Left ventricle myocardium superior (tissue), 1 donor: ENCODE measurements at regions not wholly inside any gene's neighbourhood (a gene's known extent, or its start where the extent isn't known, plus 50 kb on each side); places are given as distances from the start of the nearest gene placed in this dataset.

ENCODE experiments used
- ATAC-seq: fragments of 200-7000 bp; cut with Tn5 transposase; one replicate; pipeline ENCODE4 v1.9.1; 2020; ENCODE audit warnings: mild to moderate bottlenecking, moderate library complexity
- DNase-seq: peaks from one replicate; pipeline ENCODE4 v3.0.0-alpha.2; 2020
- intact Hi-C: fragments of 100-400 bp; cut with micrococcal nuclease; formaldehyde crosslinking; loops from one replicate; pipeline ENCODE4 v1.11.0; 2022
- donor health status: DM: no; HTN: yes; CAD: no; lungs with severe emphysema.

DNA sequence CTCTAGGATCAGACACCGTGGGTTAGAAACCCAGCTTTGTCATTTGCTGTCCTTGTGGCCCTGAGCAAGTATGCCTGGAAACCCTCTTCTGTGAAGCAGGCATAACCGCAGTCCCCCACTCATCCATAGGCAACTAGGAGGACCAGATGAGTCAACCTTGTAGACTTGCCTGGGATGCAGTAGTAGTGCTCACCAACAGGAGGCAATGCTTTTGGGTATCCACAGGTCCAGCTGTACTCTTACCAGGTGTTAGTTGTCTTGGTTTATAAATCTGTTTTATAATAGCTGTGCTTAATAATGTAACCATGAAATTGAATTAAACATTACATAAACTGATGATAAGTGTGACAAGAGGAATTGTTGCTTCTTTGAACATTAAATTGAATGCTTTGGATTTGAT, 389.3 kb downstream of the IL20RB start:
- DNase-seq = no peak
- intact Hi-C loops = no loop called here
- no peak for ATAC-seq

DNA sequence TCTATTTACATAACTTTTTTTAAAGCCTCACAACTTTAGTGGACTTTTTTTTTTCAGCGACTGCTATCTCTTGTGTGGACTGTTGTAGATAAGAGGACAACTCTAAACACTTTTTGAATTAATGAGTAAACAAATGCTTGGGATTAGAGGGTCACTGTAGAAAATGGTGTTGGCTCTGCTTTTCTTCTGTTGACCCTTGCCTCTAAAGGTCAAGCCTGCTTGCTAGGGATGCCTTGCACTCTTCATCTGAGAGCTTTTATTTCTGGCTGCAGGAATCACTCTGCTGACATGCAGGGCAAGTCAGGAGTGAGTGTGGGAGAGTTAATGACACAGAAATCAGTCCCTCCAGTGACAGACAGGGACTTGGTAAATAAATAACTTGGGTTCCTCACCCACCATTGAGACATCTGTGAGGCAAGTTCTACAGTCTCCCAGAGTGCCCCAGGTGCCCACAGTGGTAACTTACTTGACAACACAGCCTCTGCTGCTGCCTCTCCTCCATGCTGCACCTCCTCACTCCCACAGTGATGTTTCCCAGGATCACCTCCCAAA, 390.1 kb downstream of the IL20RB start:
- ATAC-seq = no peak
- no peak for DNase-seq
- intact Hi-C loops = no loop called here

DNA sequence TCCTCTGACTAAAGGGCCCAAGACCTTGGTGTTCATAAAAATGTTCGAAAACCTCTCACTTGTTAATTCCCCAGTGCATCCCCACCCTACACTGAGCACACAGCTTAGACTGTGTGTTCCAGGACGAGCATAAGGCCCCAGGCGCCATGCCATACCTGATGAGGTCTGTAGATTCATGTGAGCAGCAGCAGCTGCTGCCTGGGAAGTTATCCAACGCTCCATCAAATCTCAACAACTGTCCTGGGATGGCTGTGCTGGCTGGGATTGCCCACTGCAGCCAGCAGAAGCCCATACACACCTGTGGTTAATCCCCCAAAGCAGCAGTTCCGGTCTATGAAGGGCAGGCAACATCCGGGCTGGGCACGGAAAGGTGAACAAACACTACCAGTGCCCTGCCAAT, 391.2 kb downstream of the IL20RB start:
- ATAC-seq (no peak), DNase-seq (peak; percentile 26)
- intact Hi-C loops = no loop called here

DNA sequence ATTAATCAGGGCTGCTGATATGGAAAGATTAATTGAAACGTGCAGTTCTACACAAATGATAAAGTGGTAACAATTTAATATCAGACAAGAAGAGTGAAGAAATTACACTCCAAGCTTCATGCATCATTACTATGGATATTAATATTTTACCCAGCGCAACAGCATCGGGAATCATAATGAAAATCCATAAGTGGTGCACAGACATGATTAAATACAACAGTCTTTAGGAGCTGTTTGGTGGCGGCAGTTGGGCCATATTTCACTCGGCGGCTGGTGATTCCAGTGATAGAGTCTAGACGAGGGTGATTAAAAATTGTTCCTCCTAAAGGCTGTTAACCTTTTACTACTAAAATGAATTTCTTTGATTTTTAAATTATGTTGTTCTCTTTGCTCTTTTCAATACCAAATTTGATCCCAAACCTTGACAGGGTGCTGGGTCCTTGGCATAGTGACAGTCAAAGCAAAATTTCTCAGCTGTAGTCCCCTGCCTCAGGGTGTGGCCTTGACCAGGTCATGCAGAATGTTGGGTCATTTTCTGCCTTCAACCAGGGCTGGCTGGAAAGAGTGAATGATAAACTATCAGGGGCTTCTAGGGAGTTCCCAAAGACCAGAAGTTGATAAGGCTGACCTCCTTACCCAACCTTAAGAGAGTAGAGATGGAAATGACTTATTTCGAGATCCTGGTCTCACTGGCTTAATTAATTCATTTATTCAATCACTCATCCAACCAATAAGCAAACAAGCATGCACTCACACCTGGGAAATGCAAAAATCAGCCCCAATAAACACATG, 392.0 kb downstream of the IL20RB start:
- intact Hi-C loops = no loop called here
- no peak for DNase-seq
- no peak for ATAC-seq

DNA sequence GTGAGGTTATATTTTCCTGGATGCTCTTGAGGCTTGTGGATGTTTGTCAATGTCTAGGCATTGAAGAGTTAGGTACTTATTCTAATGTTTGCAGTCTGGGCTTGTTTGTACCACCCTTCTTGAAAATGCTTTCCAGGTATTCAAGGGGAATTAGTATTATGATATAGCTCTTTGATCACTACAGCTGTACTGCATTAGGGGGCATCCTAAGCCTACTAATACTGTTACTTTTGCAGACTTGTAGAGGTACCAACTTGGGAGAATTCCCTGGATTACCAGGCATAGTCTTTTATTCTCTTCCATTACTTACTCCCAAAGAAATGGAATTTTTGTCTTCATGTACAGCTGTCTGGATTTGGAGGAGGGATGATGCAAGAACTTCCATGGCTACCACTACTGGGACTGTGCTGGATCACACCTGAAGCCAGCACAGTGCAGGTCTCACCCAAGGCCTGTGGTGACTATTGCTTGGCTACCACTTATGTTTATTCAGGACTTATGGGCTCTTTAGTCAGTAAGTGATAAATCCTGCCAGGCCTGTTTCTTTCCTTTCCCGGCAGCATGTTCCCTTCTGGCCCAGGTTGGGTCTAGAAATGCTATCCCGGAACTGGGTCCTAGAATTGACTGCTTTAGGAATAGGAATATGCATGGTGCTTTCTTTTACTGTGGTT, 402.9 kb downstream of the IL20RB start:
- DNase-seq (no peak), ATAC-seq (no peak)
- intact Hi-C loops = no loop called here

DNA sequence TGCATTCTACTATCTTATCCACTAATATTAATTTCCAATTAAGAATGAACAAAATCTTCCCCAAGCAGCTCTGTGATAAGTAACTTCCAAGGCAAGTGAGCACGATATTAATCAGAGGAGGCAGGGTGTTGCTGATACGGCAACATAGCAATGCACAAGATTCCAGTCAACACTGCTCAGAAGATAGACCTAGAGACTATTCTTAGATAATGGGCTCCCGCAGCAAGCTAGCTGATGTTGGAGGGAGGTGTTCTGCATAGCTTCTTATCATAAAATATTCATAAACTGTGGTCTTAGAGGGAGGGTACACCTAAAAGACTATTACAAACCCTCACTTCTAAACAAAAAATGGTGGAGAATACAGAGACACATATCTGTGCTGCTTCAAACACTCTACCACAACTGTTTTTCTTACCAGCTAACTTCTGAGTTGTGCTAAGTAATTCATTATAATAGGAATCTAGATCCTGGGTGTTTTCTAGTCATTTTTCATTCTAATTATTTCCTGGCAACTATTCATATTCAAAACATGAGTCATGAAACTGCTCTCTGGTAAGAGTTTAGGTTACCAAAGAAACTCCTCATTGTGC, 382.0 kb upstream of the SOX14 start:
- ATAC-seq (no peak), DNase-seq (no peak)
- intact Hi-C loops = no loop called here

DNA sequence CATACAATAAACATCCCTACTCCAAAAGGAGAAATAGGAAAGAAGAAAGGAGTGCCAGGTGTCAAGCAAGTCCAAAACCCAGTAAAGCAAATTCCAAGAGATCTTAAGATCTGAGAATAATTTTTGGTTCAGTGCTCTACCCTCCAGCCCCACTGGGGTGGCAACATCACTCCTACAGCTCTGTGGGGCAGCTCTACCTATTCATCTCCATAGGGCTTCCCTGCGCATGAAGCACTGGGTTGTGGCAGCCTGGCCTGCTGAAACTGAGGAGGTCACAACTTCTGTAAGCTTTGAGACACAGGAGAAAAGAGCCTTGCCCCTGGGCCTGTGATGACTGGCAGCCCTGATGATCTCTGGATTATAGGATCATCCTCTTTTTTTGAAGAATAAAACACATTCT, 378.2 kb upstream of the SOX14 start:
- DNase-seq (no peak), ATAC-seq (no peak)

DNA sequence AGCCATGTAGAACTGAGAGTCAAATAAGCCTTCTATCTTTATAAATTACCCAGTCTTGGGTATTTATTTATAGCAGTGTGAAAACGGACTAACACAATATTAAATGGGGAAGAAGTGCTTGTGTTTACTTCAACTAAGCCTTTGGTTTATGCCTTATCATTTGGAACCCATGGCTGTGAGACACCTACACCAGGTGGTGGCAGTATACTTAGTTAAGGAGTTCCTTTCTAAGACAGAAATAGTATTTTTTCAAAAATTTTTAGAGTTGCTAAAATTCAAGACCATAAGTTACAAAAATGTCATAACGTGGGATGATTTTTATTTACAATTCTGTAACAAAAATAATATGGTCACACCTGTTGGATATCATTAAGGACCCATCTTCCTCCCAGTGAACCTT, 354.5 kb upstream of the SOX14 start:
- DNase-seq (no peak), ATAC-seq (no peak)
- intact Hi-C loops = no loop called here

More for the DNA sequence above, 378.2 kb upstream of the SOX14 start:
- intact Hi-C loops = no loop called here

DNA sequence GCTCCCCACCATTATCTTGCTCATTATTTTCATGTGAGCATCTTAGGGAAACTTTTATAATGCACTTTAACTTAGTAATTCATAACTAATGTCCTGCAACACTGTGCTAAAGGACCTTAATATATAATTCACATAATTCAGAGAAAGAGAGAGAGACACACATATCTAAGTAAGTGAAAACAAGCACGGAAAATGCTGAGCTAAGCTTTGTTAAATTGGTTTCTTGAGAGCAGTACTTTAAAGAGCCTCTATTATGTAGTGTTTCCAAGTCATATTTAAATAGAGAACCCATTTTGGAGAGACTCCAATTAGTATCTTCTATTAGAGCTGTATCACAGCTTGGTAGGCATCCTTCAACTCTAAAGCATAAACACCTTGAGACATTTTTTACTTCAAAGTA, 354.1 kb upstream of the SOX14 start:
- intact Hi-C loops = no loop called here
- ATAC-seq (no peak), DNase-seq (no peak)

DNA sequence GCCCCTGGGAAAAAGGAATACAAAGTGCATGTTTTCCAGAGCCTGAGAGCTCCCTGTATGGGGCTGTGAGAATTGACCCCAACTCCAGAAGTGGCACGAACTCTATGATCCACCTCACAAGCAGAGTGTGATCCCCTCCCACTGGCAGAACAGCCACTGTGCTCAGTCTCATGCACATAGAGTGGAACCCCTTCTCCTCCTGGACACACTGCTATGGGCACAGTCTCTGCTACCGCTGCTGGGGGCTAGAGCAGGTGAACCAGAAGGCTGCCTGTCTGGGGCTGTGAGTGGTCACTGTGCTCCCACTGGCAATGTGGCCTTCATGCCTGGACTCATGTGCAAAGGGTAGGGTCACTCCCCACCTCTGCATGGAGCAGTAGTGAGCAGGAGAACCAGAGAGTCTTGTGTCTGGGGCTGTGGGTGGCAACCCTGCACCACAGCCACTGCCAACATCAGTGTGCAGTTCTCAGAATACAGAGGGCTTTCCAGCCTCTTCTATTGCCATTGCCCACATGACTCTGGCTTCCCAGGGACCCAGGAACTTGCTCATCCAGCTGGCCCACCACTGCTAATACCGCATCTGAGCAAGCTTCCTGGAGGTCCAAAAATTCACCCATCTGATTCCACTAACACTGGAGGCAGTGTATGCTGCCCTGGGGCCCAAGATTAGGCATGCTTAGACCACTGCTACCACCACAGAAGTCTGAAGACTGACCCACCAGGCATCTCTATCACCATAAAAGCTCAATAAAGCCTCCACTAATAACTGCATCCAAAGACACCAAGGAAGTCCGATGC, 343.7 kb upstream of the SOX14 start:
- intact Hi-C loops = no loop called here
- ATAC-seq = no peak
- no peak for DNase-seq

DNA sequence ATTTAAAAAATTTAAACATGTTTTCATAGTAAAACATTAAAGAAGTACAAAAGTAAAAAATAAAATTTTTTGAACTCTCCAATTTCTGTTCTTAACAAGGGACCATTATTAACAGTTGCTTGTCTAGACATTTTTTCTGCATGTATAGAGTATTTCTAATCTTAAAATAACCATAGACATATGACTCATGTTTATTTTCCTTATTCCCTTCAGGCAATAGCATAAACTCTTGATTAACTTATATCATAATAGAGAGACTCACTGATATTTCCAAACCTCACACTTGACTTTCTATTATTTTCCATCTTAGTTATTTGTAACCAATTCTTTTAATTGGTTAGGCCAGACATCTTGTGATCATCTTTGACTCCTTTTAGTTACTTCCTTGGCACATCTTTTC, 325.6 kb upstream of the SOX14 start:
- DNase-seq = no peak
- ATAC-seq = no peak
- intact Hi-C loops = no loop called here

DNA sequence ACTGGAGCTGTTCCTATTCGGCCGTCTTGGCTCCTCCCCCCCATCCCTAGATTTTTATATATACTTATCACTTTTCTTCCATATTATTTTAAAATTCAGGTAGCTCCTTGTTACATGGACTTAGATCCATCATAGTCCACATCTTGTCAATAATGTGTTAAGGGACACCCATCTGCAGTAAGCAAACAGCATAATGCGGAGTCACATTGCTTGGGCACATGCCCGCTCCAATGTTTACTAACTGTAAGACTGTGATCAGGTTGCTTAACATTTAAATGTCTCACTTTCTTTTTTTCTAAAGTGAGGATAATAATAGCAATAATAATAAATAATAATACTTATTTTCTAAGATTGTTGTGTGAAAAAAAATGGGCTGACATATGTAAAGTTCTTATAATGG, 303.2 kb upstream of the SOX14 start:
- no peak for DNase-seq
- intact Hi-C loops = no loop called here
- ATAC-seq = no peak

DNA sequence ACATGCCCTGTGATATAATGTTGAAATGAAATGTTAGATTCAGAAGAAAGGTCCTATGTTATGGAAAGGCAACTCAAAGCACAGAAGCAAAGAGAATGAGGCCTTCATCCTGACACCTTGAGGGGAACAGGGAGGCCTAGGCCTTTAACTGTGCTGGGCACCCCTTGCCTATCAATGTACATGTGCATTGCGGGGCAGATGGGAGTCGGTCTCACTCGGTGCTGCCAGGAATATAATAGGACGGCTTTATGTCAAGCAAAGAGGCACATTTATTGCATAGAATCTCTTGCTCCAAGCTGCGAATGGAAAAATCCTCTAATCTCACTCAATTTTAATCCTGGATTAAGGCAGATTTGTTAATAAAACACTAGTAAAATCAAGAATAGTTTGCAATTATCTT, 301.0 kb upstream of the SOX14 start:
- intact Hi-C loops = no loop called here
- DNase-seq (no peak), ATAC-seq (no peak)

DNA sequence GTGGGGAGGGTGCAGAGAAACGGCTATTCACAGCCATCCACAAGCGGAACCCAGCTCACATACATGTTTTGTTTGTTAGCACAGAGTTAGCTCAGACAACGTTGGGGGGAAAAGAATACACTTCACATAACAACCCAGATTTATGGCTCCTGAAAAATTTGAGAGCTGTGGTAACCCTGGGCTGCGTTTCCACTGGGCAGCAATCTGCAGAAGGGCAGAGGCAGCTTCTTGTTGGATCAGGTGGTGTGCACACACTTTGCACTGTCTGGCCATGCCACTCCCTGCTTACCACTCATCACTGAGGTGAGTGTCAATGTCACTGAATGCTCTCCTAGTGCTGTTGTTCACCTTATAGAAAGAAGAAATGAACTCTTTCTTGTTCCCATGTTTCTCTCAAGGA, 299.8 kb upstream of the SOX14 start:
- DNase-seq (no peak), ATAC-seq (no peak)
- intact Hi-C loops = no loop called here

DNA sequence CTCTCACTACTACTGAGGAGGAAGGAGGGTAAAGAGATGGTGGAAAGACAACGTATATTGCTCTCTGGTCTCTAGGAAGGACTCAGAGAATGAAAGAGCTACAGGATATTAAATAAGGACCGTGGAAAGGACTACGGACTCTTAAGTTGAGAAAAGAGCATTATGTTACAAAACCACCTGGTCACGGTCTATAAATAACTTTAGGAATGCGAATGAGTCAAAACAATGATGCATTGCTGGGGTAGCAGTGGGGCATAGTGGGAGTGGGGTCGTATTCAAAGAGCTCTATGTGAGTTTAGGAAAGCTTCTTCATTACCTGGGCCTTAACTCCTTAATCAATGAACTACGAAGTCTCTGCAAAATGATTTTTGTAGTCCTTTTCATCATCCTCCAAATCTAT, 295.7 kb upstream of the SOX14 start:
- ATAC-seq (no peak), DNase-seq (no peak)
- intact Hi-C loops = no loop called here

DNA sequence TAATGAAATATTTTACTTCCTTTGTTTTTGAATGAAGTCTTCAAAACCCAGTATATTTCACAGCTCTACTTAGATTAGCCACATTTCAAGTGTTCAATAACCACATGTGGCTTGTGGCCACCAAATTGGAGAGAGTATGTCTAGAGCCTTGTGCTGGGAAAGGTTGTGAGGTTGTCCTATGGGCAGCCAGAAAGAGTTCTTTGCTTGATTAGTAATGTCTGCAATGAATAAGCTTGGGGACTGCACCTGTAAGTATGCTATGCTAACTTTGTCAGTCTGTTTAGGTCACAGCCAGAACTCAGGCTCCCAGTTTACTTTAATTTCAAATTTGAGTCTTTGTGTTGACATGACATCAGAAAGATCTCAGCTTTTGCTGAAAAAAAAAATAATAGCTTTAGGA, 294.9 kb upstream of the SOX14 start:
- DNase-seq (no peak), ATAC-seq (no peak)
- intact Hi-C loops = no loop called here

DNA sequence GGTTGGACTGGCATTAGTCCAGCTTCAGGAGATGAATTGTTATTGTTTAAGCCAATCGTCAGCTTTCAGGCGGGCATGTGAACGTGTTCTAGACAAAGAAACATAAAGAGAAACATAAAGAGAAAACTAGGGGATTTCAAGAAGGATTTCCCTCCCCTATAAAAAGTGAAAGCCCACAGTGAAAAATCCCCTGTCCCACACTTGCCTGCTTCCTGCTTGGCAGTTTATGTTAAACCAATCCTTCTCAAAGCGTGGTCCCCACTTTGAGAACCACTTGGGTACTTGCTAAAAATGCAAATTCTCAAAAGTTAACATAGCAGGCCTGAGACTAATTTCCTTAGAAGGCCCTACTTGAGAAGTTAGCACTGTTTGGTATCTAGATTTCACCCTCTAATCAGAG, 293.0 kb upstream of the SOX14 start:
- no peak for DNase-seq
- no peak for ATAC-seq
- intact Hi-C loops = no loop called here

DNA sequence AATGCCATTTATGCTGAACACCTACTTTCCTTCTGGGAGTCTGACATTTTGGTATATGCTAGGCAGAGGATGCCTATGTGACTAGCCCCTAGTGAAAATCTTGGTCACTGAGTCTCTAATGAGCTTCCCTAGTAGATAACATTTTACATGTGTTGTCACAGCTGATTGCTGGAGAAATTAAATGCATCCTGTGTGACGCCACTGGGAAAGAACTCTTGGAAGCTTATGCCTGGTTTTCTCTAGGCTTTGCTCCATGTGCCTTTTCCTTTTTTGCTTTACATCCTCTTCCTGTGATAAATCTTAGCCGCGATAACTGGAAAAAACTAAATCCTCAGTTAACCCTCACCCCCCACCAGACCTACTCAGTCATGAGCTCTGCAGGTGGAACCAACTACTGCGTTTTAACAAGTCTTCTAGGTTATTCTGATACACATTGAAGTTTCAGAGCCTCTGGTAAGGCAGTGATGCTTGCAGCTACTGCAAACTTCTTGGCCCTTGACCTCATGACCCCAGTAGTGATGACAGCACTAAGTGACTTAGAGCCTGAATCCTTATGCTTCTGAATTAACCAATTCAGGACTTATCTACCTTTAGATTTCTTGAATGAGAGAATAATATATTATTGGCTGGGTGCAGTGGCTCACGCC, 292.4 kb upstream of the SOX14 start:
- intact Hi-C loops = no loop called here
- DNase-seq (no peak), ATAC-seq (no peak)

DNA sequence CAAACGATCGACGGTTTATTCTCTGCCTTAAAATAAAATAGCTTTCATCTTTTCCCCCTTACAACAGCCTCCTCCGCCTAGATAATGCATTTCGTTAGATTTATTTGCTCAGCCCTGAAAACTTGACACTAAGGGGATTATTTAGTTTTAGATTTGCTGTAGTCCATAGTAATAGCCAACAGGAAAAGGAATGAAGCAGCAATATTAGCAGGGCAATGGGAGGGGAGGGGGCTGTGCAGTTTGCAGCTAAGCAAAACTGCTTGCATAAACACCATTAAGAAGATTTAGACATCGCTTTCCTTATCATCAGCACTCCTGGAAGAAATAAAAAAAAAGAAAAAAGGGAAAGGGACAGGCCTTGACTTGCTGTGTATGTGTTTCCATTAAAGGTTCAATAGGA, 286.5 kb upstream of the SOX14 start:
- intact Hi-C loops = no loop called here
- ATAC-seq (no peak), DNase-seq (no peak)
